ENCODE measurements at regions not wholly inside any gene's neighbourhood (a gene's known extent, or its start where the extent isn't known, plus 50 kb on each side); places are given as distances from the start of the nearest gene placed in this dataset.

GRCh38 chr9:16213781-16214515, 656.5 kb downstream of the BNC2 start:
- no peak overlapping the region for H3K4me3 ChIP-seq (ENCODE audit: low read length)
- DNase-seq (ENCODE audit: low read depth, low spot score), result no peak

GRCh38 chr9:16214677-16215352, 655.7 kb downstream of the BNC2 start:
- H3K4me3 ChIP-seq (ENCODE audit: low read length), result no peak overlapping the region
- no peak for DNase-seq (ENCODE audit: low read depth, low spot score)

- DNase-seq (ENCODE audit: low read depth, low spot score), result no peak
- no peak overlapping the region for H3K4me3 ChIP-seq (ENCODE audit: low read length)
Measured at GRCh38 chr9:16215353-16215680, 655.2 kb downstream of the BNC2 start.

GRCh38 chr9:16217943-16218701, 652.3 kb downstream of the BNC2 start:
- DNase-seq (ENCODE audit: low read depth, low spot score), result no peak
- H3K4me3 ChIP-seq (ENCODE audit: low read length), result no peak overlapping the region

- DNase-seq (ENCODE audit: low read depth, low spot score), result no peak
- no peak overlapping the region for H3K4me3 ChIP-seq (ENCODE audit: low read length)
Measured at GRCh38 chr9:16221366-16221765, 649.1 kb downstream of the BNC2 start.

- DNase-seq (ENCODE audit: low read depth, low spot score), result no peak
- no peak overlapping the region for H3K4me3 ChIP-seq (ENCODE audit: low read length)
Measured at GRCh38 chr9:16221822-16222547, 648.5 kb downstream of the BNC2 start.

- DNase-seq (ENCODE audit: low read depth, low spot score), result no peak
- no peak overlapping the region for H3K4me3 ChIP-seq (ENCODE audit: low read length)
Measured at GRCh38 chr9:16223074-16223871, 647.2 kb downstream of the BNC2 start.

GRCh38 chr9:16230731-16231130, 639.7 kb downstream of the BNC2 start:
- H3K4me3 ChIP-seq (ENCODE audit: low read length), result no peak overlapping the region
- no peak for DNase-seq (ENCODE audit: low read depth, low spot score)

GRCh38 chr9:16236311-16236710, 634.2 kb downstream of the BNC2 start:
- no peak overlapping the region for H3K4me3 ChIP-seq (ENCODE audit: low read length)
- DNase-seq (ENCODE audit: low read depth, low spot score), result no peak

GRCh38 chr9:16236882-16237281, 633.6 kb downstream of the BNC2 start:
- no peak for DNase-seq (ENCODE audit: low read depth, low spot score)
- no peak overlapping the region for H3K4me3 ChIP-seq (ENCODE audit: low read length)

GRCh38 chr9:16238623-16239138, 631.8 kb downstream of the BNC2 start:
- no peak overlapping the region for H3K4me3 ChIP-seq (ENCODE audit: low read length)
- DNase-seq (ENCODE audit: low read depth, low spot score), result no peak

- no peak for DNase-seq (ENCODE audit: low read depth, low spot score)
Measured at GRCh38 chr9:16241231-16241630, 629.2 kb downstream of the BNC2 start.

GRCh38 chr9:16243798-16244197, 626.7 kb downstream of the BNC2 start:
- DNase-seq (ENCODE audit: low read depth, low spot score), result no peak
- no peak overlapping the region for H3K4me3 ChIP-seq (ENCODE audit: low read length)

More at GRCh38 chr9:16241231-16241630, 629.2 kb downstream of the BNC2 start:
- no peak overlapping the region for H3K4me3 ChIP-seq (ENCODE audit: low read length)

GRCh38 chr9:16245756-16246440, 624.6 kb downstream of the BNC2 start:
- no peak for DNase-seq (ENCODE audit: low read depth, low spot score)

GRCh38 chr9:16246785-16247184, 623.7 kb downstream of the BNC2 start:
- H3K4me3 ChIP-seq (ENCODE audit: low read length), result no peak overlapping the region
- DNase-seq (ENCODE audit: low read depth, low spot score), result no peak

More at GRCh38 chr9:16245756-16246440, 624.6 kb downstream of the BNC2 start:
- H3K4me3 ChIP-seq (ENCODE audit: low read length), result no peak overlapping the region

- H3K4me3 ChIP-seq (ENCODE audit: low read length), result no peak overlapping the region
- no peak for DNase-seq (ENCODE audit: low read depth, low spot score)
Measured at GRCh38 chr9:16247188-16247875, 623.1 kb downstream of the BNC2 start.

- no peak overlapping the region for H3K4me3 ChIP-seq (ENCODE audit: low read length)
- no peak for DNase-seq (ENCODE audit: low read depth, low spot score)
Measured at GRCh38 chr9:16248822-16249221, 621.6 kb downstream of the BNC2 start.

All from Jurkat, Clone E6-1 (cell line).